Fibroblast of lung (primary cell): ENCODE measurements at regions not wholly inside any gene's neighbourhood (a gene's known extent, or its start where the extent isn't known, plus 50 kb on each side); places are given as distances from the start of the nearest gene placed in this dataset.

Experiments
- DNase-seq, 2 donors: peaks; one replicate each; pipeline versions ENCODE4 v3.0.0 to v3.0.0-alpha.2; 2010; ENCODE audit warnings: low read depth in 2 of 2
- H2AFZ ChIP-seq: 2 replicates; pipeline ENCODE4 v1.5.1; 2012; ENCODE audit warnings: low read length, control low read depth, inconsistent platforms
- H3K27ac ChIP-seq: 2 replicates; pipeline ENCODE4 v1.5.1; 2011; ENCODE audit warnings: low read length, control low read depth; ENCODE audit not compliant: insufficient read depth
- H3K27me3 ChIP-seq: 2 replicates; pipeline ENCODE4 v1.5.1; 2011; ENCODE audit warnings: mild to moderate bottlenecking, low read length; ENCODE audit not compliant: control insufficient read depth, insufficient read depth
- H3K36me3 ChIP-seq: 2 replicates; pipeline ENCODE4 v1.5.1; 2011; ENCODE audit warnings: low read length; ENCODE audit not compliant: control insufficient read depth, insufficient read depth
- H3K4me1 ChIP-seq: 2 replicates; pipeline ENCODE4 v1.5.1; 2011; ENCODE audit warnings: low read length; ENCODE audit not compliant: control insufficient read depth, insufficient read depth; ENCODE audit errors: extremely low read depth
- H3K4me2 ChIP-seq: 2 replicates; pipeline ENCODE4 v1.5.1; 2011; ENCODE audit warnings: low read length, control low read depth; ENCODE audit not compliant: insufficient read depth; ENCODE audit errors: extremely low read depth
- H3K4me3 ChIP-seq, 4 experiments: fragments of 200-600 bp in 1 of 4; sonication (generic) in 1 of 4; replicated peaks in 1 of 4; 2 replicates each; pipeline ENCODE4 v1.5.1; 2011 to 2016; ENCODE audit warnings: low read length in 4 of 4, low read depth in 3 of 4, mild to moderate bottlenecking in 3 of 4, control low read depth in 2 of 4, inconsistent platforms in 1 of 4, mixed read lengths in 1 of 4; ENCODE audit not compliant: insufficient read depth in 1 of 4; ENCODE audit errors: control extremely low read depth in 1 of 4
- H3K79me2 ChIP-seq: 2 replicates; pipeline ENCODE4 v1.5.1; 2012; ENCODE audit warnings: mild to moderate bottlenecking, low read length, inconsistent platforms; ENCODE audit not compliant: control insufficient read depth, insufficient read depth
- H3K9ac ChIP-seq: 2 replicates; pipeline ENCODE4 v1.5.1; 2011; ENCODE audit warnings: mild to moderate bottlenecking, low read length, control low read depth; ENCODE audit not compliant: insufficient read depth
- H3K9me3 ChIP-seq: 2 replicates; pipeline ENCODE4 v1.5.1; 2012; ENCODE audit warnings: low read depth, low read length; ENCODE audit not compliant: control insufficient read depth, insufficient read depth
- H4K20me1 ChIP-seq: 2 replicates; pipeline ENCODE4 v1.5.1; 2011; ENCODE audit warnings: low read length; ENCODE audit not compliant: control insufficient read depth, insufficient read depth; ENCODE audit errors: extremely low read depth
- EZH2 ChIP-seq: IDR thresholded peaks from 2 replicates; pipeline ENCODE4 v1.5.1; 2012; ENCODE audit warnings: low read length, control low read depth, mild to moderate bottlenecking; ENCODE audit errors: missing control alignments
- TF ChIP-seq, protein P1 (sequence below), 2 donors: IDR thresholded peaks in 1 of 2; conservative IDR thresholded peaks in 1 of 2; 1 replicate in 1 of 2; 2 replicates in 1 of 2; pipeline ENCODE4 v1.5.1; 2011 to 2012; ENCODE audit warnings: low read length in 2 of 2, control low read depth in 1 of 2, inconsistent platforms in 1 of 2, low read depth in 1 of 2, mild to moderate bottlenecking in 1 of 2

DNA sequence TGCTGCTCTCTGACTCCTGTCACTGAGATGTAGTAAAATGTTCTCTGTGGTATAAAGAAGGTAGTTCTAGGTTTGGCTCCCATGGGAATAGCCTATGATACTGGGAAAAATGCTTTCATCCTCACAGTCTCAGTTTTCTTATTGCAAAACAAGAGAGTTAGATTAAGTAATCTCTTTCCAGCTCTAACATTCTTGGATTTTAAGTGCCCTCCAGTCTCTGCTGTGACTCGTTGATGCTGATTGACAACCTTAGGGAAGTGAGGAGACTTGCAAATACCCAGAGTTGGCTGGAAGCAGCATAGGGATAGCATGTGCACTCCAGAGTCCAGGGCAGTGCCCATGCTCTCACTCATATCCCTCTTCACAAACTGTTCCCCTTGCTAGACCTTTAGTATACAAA is 534.9 kb downstream of the SLC4A3 start:
- Histone ChIP-seq H3K27me3 (no peaks in the 10 kb centered on the region), H2AFZ (no peak overlapping the region), H3K27ac (no peak overlapping the region), H3K4me3 (no peak overlapping the region), H3K4me2 (no peak overlapping the region), H4K20me1 (no peaks in the 10 kb centered on the region), H3K36me3 (no peaks in the 10 kb centered on the region), H3K4me1 (no peaks in the 10 kb centered on the region), H3K79me2 (no peaks in the 10 kb centered on the region), H3K9ac (no peak overlapping the region), H3K9me3 (no peaks in the 10 kb centered on the region)
- TF ChIP-seq EZH2: no peak
- TF ChIP-seq, protein P1, sequence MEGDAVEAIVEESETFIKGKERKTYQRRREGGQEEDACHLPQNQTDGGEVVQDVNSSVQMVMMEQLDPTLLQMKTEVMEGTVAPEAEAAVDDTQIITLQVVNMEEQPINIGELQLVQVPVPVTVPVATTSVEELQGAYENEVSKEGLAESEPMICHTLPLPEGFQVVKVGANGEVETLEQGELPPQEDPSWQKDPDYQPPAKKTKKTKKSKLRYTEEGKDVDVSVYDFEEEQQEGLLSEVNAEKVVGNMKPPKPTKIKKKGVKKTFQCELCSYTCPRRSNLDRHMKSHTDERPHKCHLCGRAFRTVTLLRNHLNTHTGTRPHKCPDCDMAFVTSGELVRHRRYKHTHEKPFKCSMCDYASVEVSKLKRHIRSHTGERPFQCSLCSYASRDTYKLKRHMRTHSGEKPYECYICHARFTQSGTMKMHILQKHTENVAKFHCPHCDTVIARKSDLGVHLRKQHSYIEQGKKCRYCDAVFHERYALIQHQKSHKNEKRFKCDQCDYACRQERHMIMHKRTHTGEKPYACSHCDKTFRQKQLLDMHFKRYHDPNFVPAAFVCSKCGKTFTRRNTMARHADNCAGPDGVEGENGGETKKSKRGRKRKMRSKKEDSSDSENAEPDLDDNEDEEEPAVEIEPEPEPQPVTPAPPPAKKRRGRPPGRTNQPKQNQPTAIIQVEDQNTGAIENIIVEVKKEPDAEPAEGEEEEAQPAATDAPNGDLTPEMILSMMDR (conservative IDR thresholded peaks at IDR 0.05 in 1 of 2, IDR thresholded peaks at IDR 0.05 in 1 of 2; ENCODE audit: low read depth in 1 of 2, low read length in 2 of 2): no peak
- DNase-seq: peak in 1 of 2 donors; percentile 45

DNA sequence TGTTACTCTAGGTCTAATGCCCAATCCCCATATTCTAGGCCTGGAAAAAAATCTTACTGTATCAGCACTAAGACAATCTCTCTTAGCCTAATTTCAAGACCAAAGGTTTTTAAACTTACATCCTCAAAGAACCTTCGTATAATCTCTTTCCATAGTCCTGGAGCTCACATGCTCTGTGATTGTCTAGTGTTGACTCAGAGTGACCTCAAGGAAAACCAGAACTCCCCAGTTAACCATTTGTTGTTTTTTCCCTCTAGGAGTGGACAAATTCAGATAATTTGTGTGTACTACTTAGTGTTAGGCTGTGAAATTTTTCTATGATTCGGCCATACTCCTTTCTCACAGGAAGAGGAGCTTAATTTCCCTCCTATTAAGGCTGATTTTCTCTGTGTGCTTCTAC is 536.1 kb downstream of the SLC4A3 start:
- Histone ChIP-seq H3K4me3 (no peak overlapping the region), H3K36me3 (no peaks in the 10 kb centered on the region), H3K9me3 (no peaks in the 10 kb centered on the region), H3K79me2 (no peaks in the 10 kb centered on the region), H3K27ac (no peak overlapping the region), H3K27me3 (no peaks in the 10 kb centered on the region), H4K20me1 (no peaks in the 10 kb centered on the region), H3K4me2 (no peak overlapping the region), H3K9ac (no peak overlapping the region), H2AFZ (no peak overlapping the region), H3K4me1 (no peaks in the 10 kb centered on the region)
- peak in 1 of 2 donors; percentile 23 for DNase-seq
- TF ChIP-seq, protein P1 (conservative IDR thresholded peaks at IDR 0.05 in 1 of 2, IDR thresholded peaks at IDR 0.05 in 1 of 2; ENCODE audit: low read depth in 1 of 2, low read length in 2 of 2): no peak
- TF ChIP-seq EZH2: no peak

DNA sequence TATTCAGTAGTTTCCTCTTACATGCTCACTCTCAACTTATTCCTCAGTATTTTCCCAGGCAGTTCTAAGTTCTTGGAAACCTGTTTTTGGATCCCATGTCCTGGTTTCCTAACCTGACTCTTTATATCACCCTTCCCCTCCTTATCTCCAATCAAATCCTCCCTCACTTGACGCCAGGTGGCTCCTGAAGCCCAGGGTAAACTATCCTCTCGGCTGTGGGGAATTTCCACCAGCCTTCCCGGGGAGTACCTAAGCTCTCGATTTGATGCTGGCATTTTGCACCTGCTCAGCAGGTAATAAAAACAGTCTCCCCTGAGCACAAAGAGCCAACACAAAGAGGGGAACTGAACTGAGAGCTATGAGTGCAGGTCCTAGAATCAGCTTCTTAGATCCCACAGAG is 538.0 kb downstream of the SLC4A3 start:
- Histone ChIP-seq H3K4me3 (no peak overlapping the region), H3K79me2 (no peaks in the 10 kb centered on the region), H3K4me2 (no peak overlapping the region), H3K27ac (no peak overlapping the region), H4K20me1 (no peaks in the 10 kb centered on the region), H3K27me3 (no peaks in the 10 kb centered on the region), H2AFZ (no peak overlapping the region), H3K36me3 (no peaks in the 10 kb centered on the region), H3K4me1 (no peaks in the 10 kb centered on the region), H3K9me3 (no peaks in the 10 kb centered on the region), H3K9ac (no peak overlapping the region)
- DNase-seq: no peak
- TF ChIP-seq EZH2: no peak
- TF ChIP-seq, protein P1 (conservative IDR thresholded peaks at IDR 0.05 in 1 of 2, IDR thresholded peaks at IDR 0.05 in 1 of 2; ENCODE audit: low read depth in 1 of 2, low read length in 2 of 2): no peak
